Calu3 (cell line): ENCODE measurements at regions not wholly inside any gene's neighbourhood (a gene's known extent, or its start where the extent isn't known, plus 50 kb on each side); places are given as distances from the start of the nearest gene placed in this dataset.

Experiments used
- BruUV-seq: library from RNA; stranded (reverse); fragments of 400-500 nt; replicated peaks from 2 replicates; lab custom pipeline; 2021; lab: Mats Ljungman, UMichigan
- CTCF ChIA-PET: fragments of 300-600 bp; sonication (Branson Sonifier 250); formaldehyde crosslinking; loops from one replicate; lab custom pipeline; 2022; ENCODE audit warnings: antibody characterized with exemption; lab: Charles Lee
- DNase-seq: peaks from one replicate; pipeline ENCODE4 v3.0.0; 2022
- H3K27ac Mint-ChIP-seq: one replicate; pipeline ENCODE4 v1.8.0; 2022; ENCODE audit warnings: mixed read lengths; ENCODE audit not compliant: unreplicated experiment
- H3K27me3 Mint-ChIP-seq: one replicate; pipeline ENCODE4 v1.8.0; 2022; ENCODE audit warnings: mixed read lengths; ENCODE audit not compliant: unreplicated experiment
- H3K36me3 Mint-ChIP-seq: one replicate; pipeline ENCODE4 v1.8.0; 2022; ENCODE audit warnings: mild to moderate bottlenecking, moderate library complexity, mixed read lengths; ENCODE audit not compliant: insufficient read depth, unreplicated experiment
- H3K4me1 Mint-ChIP-seq: one replicate; pipeline ENCODE4 v1.8.0; 2022; ENCODE audit warnings: mild to moderate bottlenecking, low read depth, mixed read lengths; ENCODE audit not compliant: unreplicated experiment
- H3K4me3 Mint-ChIP-seq: one replicate; pipeline ENCODE4 v1.8.0; 2022; ENCODE audit warnings: mild to moderate bottlenecking, low read depth, moderate library complexity, mixed read lengths; ENCODE audit not compliant: unreplicated experiment
- H3K9me3 Mint-ChIP-seq: one replicate; pipeline ENCODE4 v1.8.0; 2022; ENCODE audit warnings: low read depth, mixed read lengths; ENCODE audit not compliant: unreplicated experiment
- intact Hi-C: fragments of 100-400 bp; cut with micrococcal nuclease; formaldehyde crosslinking; loops from one replicate; pipeline ENCODE4 v1.10.0; 2022; ENCODE audit not compliant: unreplicated experiment
- TF ChIP-seq, protein P1 (sequence below): fragments of 200-600 bp; IDR thresholded peaks from one replicate; pipeline ENCODE4 v1.8.0; 2022; ENCODE audit warnings: antibody characterized with exemption; ENCODE audit not compliant: unreplicated experiment

DNA sequence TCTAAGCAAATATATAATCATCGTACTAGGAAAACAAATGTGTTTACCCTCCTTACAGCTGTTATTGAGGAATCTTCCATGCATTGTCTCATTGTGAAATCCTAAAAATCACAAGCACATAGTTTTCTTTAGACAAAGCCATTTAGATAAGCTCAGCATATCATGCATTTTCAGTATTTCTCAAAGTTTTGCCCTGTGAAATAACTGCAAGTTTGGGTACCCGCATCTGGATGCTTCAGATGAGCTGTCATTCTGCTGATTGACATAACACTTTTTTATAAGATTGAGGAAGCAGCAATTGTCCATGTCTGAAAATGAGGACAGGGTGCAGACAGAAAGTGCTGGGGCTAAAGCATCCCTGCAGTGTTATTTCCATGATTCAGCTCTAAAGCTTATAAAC, 96.2 kb downstream of the IYD start:
- Mint-ChIP-seq H3K27ac (no peak overlapping the region), H3K9me3 (peaks cover 1% of the 10 kb centered on the region), H3K36me3 (no peaks in the 10 kb centered on the region), H3K4me1 (no peaks in the 10 kb centered on the region), H3K4me3 (no peak overlapping the region), H3K27me3 (no peaks in the 10 kb centered on the region)
- TF ChIP-seq, protein P1, sequence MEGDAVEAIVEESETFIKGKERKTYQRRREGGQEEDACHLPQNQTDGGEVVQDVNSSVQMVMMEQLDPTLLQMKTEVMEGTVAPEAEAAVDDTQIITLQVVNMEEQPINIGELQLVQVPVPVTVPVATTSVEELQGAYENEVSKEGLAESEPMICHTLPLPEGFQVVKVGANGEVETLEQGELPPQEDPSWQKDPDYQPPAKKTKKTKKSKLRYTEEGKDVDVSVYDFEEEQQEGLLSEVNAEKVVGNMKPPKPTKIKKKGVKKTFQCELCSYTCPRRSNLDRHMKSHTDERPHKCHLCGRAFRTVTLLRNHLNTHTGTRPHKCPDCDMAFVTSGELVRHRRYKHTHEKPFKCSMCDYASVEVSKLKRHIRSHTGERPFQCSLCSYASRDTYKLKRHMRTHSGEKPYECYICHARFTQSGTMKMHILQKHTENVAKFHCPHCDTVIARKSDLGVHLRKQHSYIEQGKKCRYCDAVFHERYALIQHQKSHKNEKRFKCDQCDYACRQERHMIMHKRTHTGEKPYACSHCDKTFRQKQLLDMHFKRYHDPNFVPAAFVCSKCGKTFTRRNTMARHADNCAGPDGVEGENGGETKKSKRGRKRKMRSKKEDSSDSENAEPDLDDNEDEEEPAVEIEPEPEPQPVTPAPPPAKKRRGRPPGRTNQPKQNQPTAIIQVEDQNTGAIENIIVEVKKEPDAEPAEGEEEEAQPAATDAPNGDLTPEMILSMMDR, result no peak
- no peak for DNase-seq
- BruUV-seq, result no TSS peak
- intact Hi-C loops, result no loop called here
- CTCF ChIA-PET, result no interaction called here

DNA sequence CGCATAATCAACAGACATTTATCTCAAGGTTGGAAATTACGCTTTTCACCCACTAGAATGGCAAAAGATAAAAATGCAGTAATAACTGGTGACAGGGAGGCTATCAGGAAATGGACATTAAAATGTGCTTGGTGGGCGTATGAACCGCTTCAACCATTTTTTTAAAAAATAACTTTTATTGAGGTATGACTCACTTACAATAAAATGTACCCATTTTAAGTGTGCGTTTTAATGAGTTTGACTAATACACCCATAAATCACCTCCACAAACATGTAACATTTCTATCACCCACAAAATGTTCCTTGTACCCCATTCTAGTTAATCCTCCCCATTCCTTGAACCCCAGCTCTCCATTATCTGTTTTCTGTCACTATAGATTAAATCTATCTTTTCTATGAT, 96.8 kb downstream of the IYD start:
- no peaks in the 10 kb centered on the region for H3K4me1 Mint-ChIP-seq
- peaks cover 3% of the 10 kb centered on the region for H3K9me3 Mint-ChIP-seq
- no peak for DNase-seq
- no peak overlapping the region for H3K27ac Mint-ChIP-seq
- TF ChIP-seq, protein P1, result no peak
- intact Hi-C loops, result no loop called here
- CTCF ChIA-PET, result no interaction called here
- no peaks in the 10 kb centered on the region for H3K27me3 Mint-ChIP-seq
- no TSS peak for BruUV-seq
- H3K4me3 Mint-ChIP-seq, result no peak overlapping the region
- H3K36me3 Mint-ChIP-seq, result no peaks in the 10 kb centered on the region

DNA sequence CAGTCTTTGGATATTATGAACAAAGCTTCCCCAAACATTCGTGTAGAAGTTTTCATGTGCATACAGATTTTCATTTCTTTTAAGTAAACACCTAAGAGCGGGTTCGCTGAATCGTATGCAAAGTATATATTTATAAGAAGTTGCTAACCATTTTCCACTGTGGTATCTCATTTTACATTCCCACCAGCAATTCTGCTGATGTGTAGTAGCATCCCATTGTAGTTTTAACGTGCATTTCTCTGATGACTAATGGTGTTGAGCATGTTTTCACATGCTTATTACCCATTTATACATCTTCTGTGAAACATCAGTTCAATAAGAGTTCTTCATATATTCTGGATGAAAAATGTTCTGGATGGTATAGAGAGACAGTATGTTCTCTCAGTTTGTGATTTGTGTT, 97.4 kb downstream of the IYD start:
- Mint-ChIP-seq H3K4me3 (no peak overlapping the region), H3K36me3 (no peaks in the 10 kb centered on the region), H3K9me3 (peaks cover 3% of the 10 kb centered on the region), H3K27ac (no peak overlapping the region), H3K27me3 (no peaks in the 10 kb centered on the region), H3K4me1 (no peaks in the 10 kb centered on the region)
- BruUV-seq, result no TSS peak
- TF ChIP-seq, protein P1, result no peak
- DNase-seq, result no peak
- intact Hi-C loops, result no loop called here
- CTCF ChIA-PET, result no interaction called here

DNA sequence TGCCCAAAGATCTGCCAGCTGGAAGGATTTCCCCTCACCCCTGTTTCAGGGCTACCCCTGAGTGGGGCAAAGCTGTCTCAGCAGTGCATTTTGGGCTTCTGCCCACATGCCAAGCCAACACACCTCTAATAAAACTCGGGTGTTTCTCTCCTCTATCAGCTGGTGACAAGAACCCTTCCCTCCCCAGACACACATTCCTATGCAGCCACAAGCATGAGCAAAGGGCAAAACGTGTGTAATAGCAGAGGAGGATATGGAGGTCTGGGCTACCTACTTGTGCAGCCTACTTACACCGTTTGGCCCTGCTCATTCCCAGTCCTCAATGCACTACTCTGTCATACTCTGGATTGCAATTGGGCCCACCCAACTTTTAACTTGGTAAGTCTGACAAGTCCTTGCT, 101.3 kb downstream of the IYD start:
- no peaks in the 10 kb centered on the region for H3K27me3 Mint-ChIP-seq
- H3K4me1 Mint-ChIP-seq, result no peaks in the 10 kb centered on the region
- no peak overlapping the region for H3K4me3 Mint-ChIP-seq
- intact Hi-C loops, result no loop called here
- TF ChIP-seq, protein P1, result no peak
- BruUV-seq, result no TSS peak
- H3K9me3 Mint-ChIP-seq, result peaks cover 6% of the 10 kb centered on the region
- H3K27ac Mint-ChIP-seq, result no peak overlapping the region
- CTCF ChIA-PET, result no interaction called here
- no peak for DNase-seq
- no peaks in the 10 kb centered on the region for H3K36me3 Mint-ChIP-seq
